Heart left ventricle (tissue), 16 donors: ENCODE measurements at regions not wholly inside any gene's neighbourhood (a gene's known extent, or its start where the extent isn't known, plus 50 kb on each side); places are given as distances from the start of the nearest gene placed in this dataset.

ENCODE experiments used
- ATAC-seq, 4 donors: fragments of 200-7000 bp; cut with Tn5 transposase; one replicate each; pipeline ENCODE4 v1.9.1; 2020 to 2022; ENCODE audit warnings: moderate library complexity in 4 of 4, mild to moderate bottlenecking in 3 of 4, moderate number of reproducible peaks in 1 of 4
- DNase-seq, 5 donors: peaks; one replicate each; pipeline ENCODE4 v3.0.0-alpha.2; 2020
- H3K27ac ChIP-seq, 12 donors: fragments of 200-600 bp; sonication (generic) in 4 of 12; one replicate each; pipeline versions ENCODE4 v1.5.0 to v1.8.0; 2016 to 2022; ENCODE audit warnings: mild to moderate bottlenecking in 2 of 12
- H3K27me3 ChIP-seq, 9 donors: fragments of 200-600 bp; sonication (generic) in 2 of 9; one replicate each; pipeline versions ENCODE4 v1.5.1 to v1.8.0; 2016 to 2022; ENCODE audit warnings: mild to moderate bottlenecking in 3 of 9
- H3K36me3 ChIP-seq, 9 donors: fragments of 200-600 bp; sonication (generic) in 2 of 9; one replicate each; pipeline versions ENCODE4 v1.5.0 to v1.8.0; 2018 to 2022; ENCODE audit warnings: mild to moderate bottlenecking in 2 of 9
- H3K4me1 ChIP-seq, 12 donors: fragments of 200-600 bp; sonication (generic) in 4 of 12; one replicate each; pipeline versions ENCODE4 v1.5.0 to v1.8.0; 2016 to 2022; ENCODE audit warnings: mild to moderate bottlenecking in 3 of 12
- H3K4me3 ChIP-seq, 12 donors: fragments of 200-600 bp; sonication (generic) in 4 of 12; one replicate each; pipeline versions ENCODE4 v1.5.0 to v1.8.0; 2017 to 2022; ENCODE audit warnings: mild to moderate bottlenecking in 9 of 12, moderate library complexity in 4 of 12
- H3K9me3 ChIP-seq, 12 donors: fragments of 200-600 bp; sonication (generic) in 4 of 12; one replicate each; pipeline versions ENCODE4 v1.5.0 to v1.8.0; 2016 to 2022; ENCODE audit warnings: mild to moderate bottlenecking in 1 of 12
- POLR2A ChIP-seq, 2 donors: fragments of 450-650 bp; IDR thresholded peaks; one replicate each; pipeline ENCODE4 v1.6.1; 2017; ENCODE audit warnings: antibody characterized with exemption in 2 of 2, mild to moderate bottlenecking in 2 of 2, moderate library complexity in 2 of 2
- WGBS, 4 donors: extraction: QIAGEN DNeasy Blood & Tissue Kit in 2 of 4; methylation state at CpG; one replicate each; pipeline versions ENCODE4 v1.1.5 to v1.1.7; 2013 to 2018; 5-methylcytosine and 5-hydroxymethylcytosine counted together
- intact Hi-C, 10 donors: fragments of 100-400 bp; cut with DNase I; formaldehyde crosslinking; loops; one replicate each; pipeline versions ENCODE4 v1.11.1 to v1.14.2; 2022
- TF ChIP-seq, protein P1 (sequence below), 12 donors: fragments of 200-600 bp; sonication (generic) in 4 of 12; IDR thresholded peaks; one replicate each; pipeline versions ENCODE4 v1.5.0 to v1.8.0; 2018 to 2022; ENCODE audit warnings: antibody characterized with exemption in 12 of 12, mild to moderate bottlenecking in 5 of 12
- donor health status: ischemic (EF 13 %, LVEDD 7.1; RV severe dilation, severe dysfunction).
- donor health status: healthy with polysubstance abuse.
- donor health status: DM: no; HTN: yes; CAD: no.
- donor health status: DM: no; HTN: no; CAD: no.
- donor health status: ischemic (EF 25% LVEDD 6.9; RV normal size, moderate dysfunction).
- donor health status: ischemic (EF 25% LVEDD 5.7; RV mildly dilated, moderate dysfunction).
- donor health status: healthy.
- donor health status: DM: yes; HTN: yes; CAD: no.
- donor health status: ischemic (EF 35%, LVEDD 5.7; RV mildly dilated, moderate dysfunction).
- donor health status: nonischemic (EF 11% LVEDD 7.7; RV severe dilation, severe dysfunction).
- donor health status: DM: yes; HTN: yes; CAD: no.
- donor health status: PGD.
- donor health status: ischemic (EF 29% LVEDD 5.4; RV normal size, mild dysfunction).
- donor health status: nonischemic (EF 23%, LVEDD 6.1; RV moderate dilation, normal function).

DNA sequence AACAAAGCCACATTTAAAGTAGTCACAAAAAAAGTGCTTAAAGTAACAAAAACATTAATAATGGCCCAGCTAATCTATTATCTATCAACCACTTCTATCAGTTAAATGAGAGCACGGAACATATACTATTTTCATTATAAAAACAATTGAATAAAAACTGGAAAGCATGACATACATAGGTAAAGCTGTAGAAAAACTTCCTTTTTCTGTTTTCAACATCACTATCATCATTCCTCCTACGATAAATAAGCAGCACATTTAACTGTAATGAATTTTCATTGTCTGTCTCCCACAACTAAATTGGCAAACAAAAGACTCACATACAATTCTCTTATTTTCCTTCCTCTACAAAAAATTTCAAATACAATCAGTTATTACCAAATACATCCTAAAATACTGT, 96.4 kb upstream of the DPH5 start:
- ATAC-seq = no peak
- Histone ChIP-seq H3K27ac (no peak overlapping the region), H3K4me3 (no peak overlapping the region), H3K27me3 (no peaks in the 10 kb centered on the region), H3K4me1 (peaks cover 0 to 8% (median 0%) of the 10 kb centered on the region in 12 donors), H3K36me3 (no peaks in the 10 kb centered on the region), H3K9me3 (no peaks in the 10 kb centered on the region)
- 59 to 67% (median 63%) methylated on average over 2 of the region's 2 CpGs for WGBS, 4 donors
- intact Hi-C loops = loop anchor here in 1 of 10 donors (10.0 kb wide), 1 partner anchor 197 kb away; no protein-coding TSS in a partner anchor
- no peak for DNase-seq
- TF ChIP-seq POLR2A (IDR thresholded peaks at IDR 0.05) = no peak
- TF ChIP-seq, protein P1, sequence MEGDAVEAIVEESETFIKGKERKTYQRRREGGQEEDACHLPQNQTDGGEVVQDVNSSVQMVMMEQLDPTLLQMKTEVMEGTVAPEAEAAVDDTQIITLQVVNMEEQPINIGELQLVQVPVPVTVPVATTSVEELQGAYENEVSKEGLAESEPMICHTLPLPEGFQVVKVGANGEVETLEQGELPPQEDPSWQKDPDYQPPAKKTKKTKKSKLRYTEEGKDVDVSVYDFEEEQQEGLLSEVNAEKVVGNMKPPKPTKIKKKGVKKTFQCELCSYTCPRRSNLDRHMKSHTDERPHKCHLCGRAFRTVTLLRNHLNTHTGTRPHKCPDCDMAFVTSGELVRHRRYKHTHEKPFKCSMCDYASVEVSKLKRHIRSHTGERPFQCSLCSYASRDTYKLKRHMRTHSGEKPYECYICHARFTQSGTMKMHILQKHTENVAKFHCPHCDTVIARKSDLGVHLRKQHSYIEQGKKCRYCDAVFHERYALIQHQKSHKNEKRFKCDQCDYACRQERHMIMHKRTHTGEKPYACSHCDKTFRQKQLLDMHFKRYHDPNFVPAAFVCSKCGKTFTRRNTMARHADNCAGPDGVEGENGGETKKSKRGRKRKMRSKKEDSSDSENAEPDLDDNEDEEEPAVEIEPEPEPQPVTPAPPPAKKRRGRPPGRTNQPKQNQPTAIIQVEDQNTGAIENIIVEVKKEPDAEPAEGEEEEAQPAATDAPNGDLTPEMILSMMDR (IDR thresholded peaks at IDR 0.05) = no peak

- intact Hi-C loops = loop anchor here in 1 of 10 donors (10.0 kb wide), 1 partner anchor 197 kb away; no protein-coding TSS in a partner anchor
- WGBS, 4 donors = 82 to 91% (median 86%) methylated on average over 1 of the region's 1 CpG
These were observed 95.9 kb upstream of the DPH5 start for GRCh38 chr1:101121504-101121903.

GRCh38 chr1:101120868-101121267, 95.3 kb upstream of the DPH5 start:
- H3K27ac ChIP-seq = no peak overlapping the region
- no peaks in the 10 kb centered on the region for H3K27me3 ChIP-seq
- H3K4me1 ChIP-seq = peaks cover 0 to 8% (median 0%) of the 10 kb centered on the region in 12 donors
- no peaks in the 10 kb centered on the region for H3K36me3 ChIP-seq
- TF ChIP-seq, protein P1 (IDR thresholded peaks at IDR 0.05) = no peak
- no peak for TF ChIP-seq POLR2A (IDR thresholded peaks at IDR 0.05)
- intact Hi-C loops = loop anchor here in 1 of 10 donors (10.0 kb wide), 1 partner anchor 196 kb away; no protein-coding TSS in a partner anchor
- no peak overlapping the region for H3K4me3 ChIP-seq
- no peaks in the 10 kb centered on the region for H3K9me3 ChIP-seq
- ATAC-seq (no peak), DNase-seq (no peak)

More at GRCh38 chr1:101121504-101121903, 95.9 kb upstream of the DPH5 start:
- ATAC-seq (no peak), DNase-seq (no peak)
- Histone ChIP-seq H3K27me3 (no peaks in the 10 kb centered on the region), H3K4me3 (no peak overlapping the region), H3K27ac (no peak overlapping the region), H3K36me3 (no peaks in the 10 kb centered on the region), H3K4me1 (peaks cover 0 to 8% (median 0%) of the 10 kb centered on the region in 12 donors), H3K9me3 (no peaks in the 10 kb centered on the region)
- TF ChIP-seq, protein P1 (IDR thresholded peaks at IDR 0.05) = no peak
- no peak for TF ChIP-seq POLR2A (IDR thresholded peaks at IDR 0.05)

GRCh38 chr1:101119289-101119688, 93.7 kb upstream of the DPH5 start:
- Histone ChIP-seq H3K4me3 (no peak overlapping the region), H3K36me3 (no peaks in the 10 kb centered on the region), H3K27me3 (no peaks in the 10 kb centered on the region), H3K9me3 (no peaks in the 10 kb centered on the region), H3K27ac (no peak overlapping the region), H3K4me1 (peaks cover 0 to 8% (median 0%) of the 10 kb centered on the region in 12 donors)
- 60 to 80% (median 70%) methylated on average over 4 of the region's 4 CpGs for WGBS, 4 donors
- intact Hi-C loops = no loop called here
- ATAC-seq (no peak), DNase-seq (no peak)
- TF ChIP-seq, protein P1 (IDR thresholded peaks at IDR 0.05) = no peak
- no peak for TF ChIP-seq POLR2A (IDR thresholded peaks at IDR 0.05)
